CD14-positive monocyte (primary cell): ENCODE measurements at regions not wholly inside any gene's neighbourhood (a gene's known extent, or its start where the extent isn't known, plus 50 kb on each side); places are given as distances from the start of the nearest gene placed in this dataset.

Experiments
- DNase-seq, 3 donors: peaks; one replicate each; pipeline ENCODE4 v3.0.0-alpha.2; 2011 to 2022
- H2AFZ ChIP-seq: 2 replicates; pipeline ENCODE4 v1.6.0; 2012; ENCODE audit warnings: mild to moderate bottlenecking, low read depth, low read length, inconsistent platforms; ENCODE audit not compliant: insufficient read depth, poor library complexity, severe bottlenecking
- H3K27ac ChIP-seq, 2 donors: 1 replicate in 1 of 2; 2 replicates in 1 of 2; pipeline ENCODE4 v1.5.1; 2012 to 2013; ENCODE audit warnings: low read length in 2 of 2, control low read depth in 1 of 2, inconsistent platforms in 1 of 2, low read depth in 1 of 2, mild to moderate bottlenecking in 1 of 2
- H3K27me3 ChIP-seq, 2 donors: one replicate each; pipeline versions ENCODE4 v1.6.0 to v1.6.1; 2011 to 2013; ENCODE audit warnings: low read length in 2 of 2; ENCODE audit not compliant: control insufficient read depth in 2 of 2, insufficient read depth in 2 of 2
- H3K36me3 ChIP-seq, 2 donors: replicated peaks in 1 of 2; 1 replicate in 1 of 2; 2 replicates in 1 of 2; pipeline versions ENCODE4 v1.5.1 to v1.6.1; 2012 to 2013; ENCODE audit warnings: low read length in 2 of 2, control low read depth in 1 of 2, inconsistent platforms in 1 of 2, mild to moderate bottlenecking in 1 of 2; ENCODE audit not compliant: insufficient read depth in 2 of 2, control insufficient read depth in 1 of 2
- H3K4me1 ChIP-seq, 2 donors: 1 replicate in 1 of 2; 2 replicates in 1 of 2; pipeline versions ENCODE4 v1.5.1 to v1.6.1; 2012 to 2013; ENCODE audit warnings: low read length in 2 of 2, control low read depth in 1 of 2, inconsistent platforms in 1 of 2, mild to moderate bottlenecking in 1 of 2, moderate library complexity in 1 of 2; ENCODE audit not compliant: insufficient read depth in 2 of 2, control insufficient read depth in 1 of 2
- H3K4me2 ChIP-seq: replicated peaks from 2 replicates; pipeline ENCODE3; 2012; ENCODE audit warnings: low read length, moderate library complexity, mild to moderate bottlenecking; ENCODE audit not compliant: poor library complexity, severe bottlenecking; ENCODE audit errors: extremely low read depth
- H3K4me3 ChIP-seq, 3 experiments: fragments of 200-600 bp in 1 of 3; sonication (generic) in 1 of 3; replicated peaks in 1 of 3; 1 replicate in 2 of 3; 2 replicates in 1 of 3; pipeline ENCODE4 v1.5.1; 2011 to 2013; ENCODE audit warnings: low read length in 3 of 3, mild to moderate bottlenecking in 3 of 3, control low read depth in 2 of 3, low read depth in 2 of 3, inconsistent platforms in 1 of 3, moderate library complexity in 1 of 3
- H3K79me2 ChIP-seq: 2 replicates; pipeline ENCODE4 v1.6.0; 2012; ENCODE audit warnings: mild to moderate bottlenecking, control low read depth, inconsistent platforms, low read length, moderate library complexity; ENCODE audit not compliant: insufficient read depth
- H3K9ac ChIP-seq: 2 replicates; pipeline ENCODE4 v1.6.0; 2017; ENCODE audit warnings: low read length, mild to moderate bottlenecking; ENCODE audit not compliant: insufficient read depth, poor library complexity, severe bottlenecking
- H3K9me3 ChIP-seq, 2 donors: replicated peaks in 1 of 2; 1 replicate in 1 of 2; 2 replicates in 1 of 2; pipeline versions ENCODE4 v1.5.1 to v1.6.1; 2012 to 2013; ENCODE audit warnings: low read length in 2 of 2, control low read depth in 1 of 2; ENCODE audit not compliant: control insufficient read depth in 1 of 2, insufficient read depth in 1 of 2
- H4K20me1 ChIP-seq: 2 replicates; pipeline ENCODE4 v1.6.0; 2012; ENCODE audit warnings: mild to moderate bottlenecking, low read length, control low read depth, moderate library complexity; ENCODE audit not compliant: insufficient read depth
- H3K27ac Mint-ChIP-seq, 7 donors: one replicate each; pipeline ENCODE4 v1.8.0; 2020; ENCODE audit warnings: mild to moderate bottlenecking in 7 of 7, mixed read lengths in 7 of 7, moderate library complexity in 6 of 7, inconsistent platforms in 2 of 7
- H3K27me3 Mint-ChIP-seq, 3 donors: one replicate each; pipeline ENCODE4 v1.8.0; 2021 to 2022; ENCODE audit warnings: low read depth in 3 of 3, mild to moderate bottlenecking in 3 of 3, mixed read lengths in 3 of 3, moderate library complexity in 3 of 3, inconsistent platforms in 1 of 3
- H3K36me3 Mint-ChIP-seq, 2 donors: one replicate each; pipeline ENCODE4 v1.8.0; 2020; ENCODE audit warnings: mixed read lengths in 2 of 2, inconsistent platforms in 1 of 2, mild to moderate bottlenecking in 1 of 2
- H3K4me1 Mint-ChIP-seq: one replicate; pipeline ENCODE4 v1.8.0; 2020; ENCODE audit warnings: mild to moderate bottlenecking, mixed read lengths
- H3K4me3 Mint-ChIP-seq, 2 donors: one replicate each; pipeline ENCODE4 v1.8.0; 2020; ENCODE audit warnings: mild to moderate bottlenecking in 2 of 2, mixed read lengths in 2 of 2, moderate library complexity in 1 of 2
- H3K9me3 Mint-ChIP-seq, 7 donors: one replicate each; pipeline ENCODE4 v1.8.0; 2020 to 2022; ENCODE audit warnings: mixed read lengths in 7 of 7, mild to moderate bottlenecking in 6 of 7, moderate library complexity in 6 of 7, inconsistent platforms in 2 of 7
- CTCF ChIP-seq: fragments of 200-600 bp; IDR thresholded peaks from one replicate; pipeline ENCODE4 v1.8.0; 2022; ENCODE audit warnings: antibody characterized with exemption, mild to moderate bottlenecking
- WGBS: methylation state at CpG from one replicate; pipeline ENCODE4 v1.1.5; 2013; ENCODE audit warnings: missing lambda C conversion rate; ENCODE audit not compliant: insufficient coverage; 5-methylcytosine and 5-hydroxymethylcytosine counted together
- intact Hi-C, 2 donors: fragments of 100-400 bp; cut with micrococcal nuclease; formaldehyde crosslinking; loops; one replicate each; pipeline versions ENCODE4 v1.15.0 to v1.15.1; 2023

GRCh38 chr22:48936391-48936790, 891.3 kb downstream of the BRD1 start:
- H3K4me3 ChIP-seq = no peak overlapping the region
- H3K36me3 ChIP-seq = no peaks in the 10 kb centered on the region
- Mint-ChIP-seq H3K9me3 (peaks cover 12 to 22% (median 18%) of the 10 kb centered on the region in 7 donors), H3K36me3 (no peaks in the 10 kb centered on the region), H3K4me3 (no peak overlapping the region), H3K27me3 (peaks cover 3 to 4% (median 3%) of the 10 kb centered on the region in 3 donors), H3K27ac (no peak overlapping the region), H3K4me1 (no peaks in the 10 kb centered on the region)
- no peak for DNase-seq
- H2AFZ ChIP-seq = no peak overlapping the region
- 87% methylated on average over 2 of the region's 4 CpGs for WGBS
- no peak overlapping the region for H3K27ac ChIP-seq
- no peaks in the 10 kb centered on the region for H4K20me1 ChIP-seq
- intact Hi-C loops = no loop called here
- H3K79me2 ChIP-seq = no peaks in the 10 kb centered on the region
- no peak for TF ChIP-seq CTCF
- H3K27me3 ChIP-seq = no peaks in the 10 kb centered on the region
- no peaks in the 10 kb centered on the region for H3K4me1 ChIP-seq
- H3K9me3 ChIP-seq = peaks cover 8 to 14% of the 10 kb centered on the region in 2 donors
- H3K9ac ChIP-seq = no peak overlapping the region
- no peak overlapping the region for H3K4me2 ChIP-seq

GRCh38 chr22:48934446-48934845, 893.2 kb downstream of the BRD1 start:
- no CpG with 5 or more reads among the region's 1 CpG for WGBS
- no peak overlapping the region for H3K4me3 Mint-ChIP-seq
- Histone ChIP-seq H3K79me2 (no peaks in the 10 kb centered on the region), H3K36me3 (no peaks in the 10 kb centered on the region), H2AFZ (no peak overlapping the region), H3K4me3 (no peak overlapping the region), H3K4me1 (no peaks in the 10 kb centered on the region), H3K27me3 (no peaks in the 10 kb centered on the region), H3K9ac (no peak overlapping the region), H3K27ac (no peak overlapping the region), H3K9me3 (peaks cover 8 to 14% of the 10 kb centered on the region in 2 donors), H3K4me2 (no peak overlapping the region), H4K20me1 (no peaks in the 10 kb centered on the region)
- no peak overlapping the region for H3K27ac Mint-ChIP-seq
- H3K36me3 Mint-ChIP-seq = no peaks in the 10 kb centered on the region
- TF ChIP-seq CTCF = no peak
- intact Hi-C loops = no loop called here
- H3K9me3 Mint-ChIP-seq = peaks cover 12 to 22% (median 18%) of the 10 kb centered on the region in 7 donors
- no peaks in the 10 kb centered on the region for H3K4me1 Mint-ChIP-seq
- DNase-seq = no peak
- H3K27me3 Mint-ChIP-seq = peaks cover 2 to 5% (median 5%) of the 10 kb centered on the region in 3 donors
